ENCODE measurements at regions not wholly inside any gene's neighbourhood (a gene's known extent, or its start where the extent isn't known, plus 50 kb on each side); places are given as distances from the start of the nearest gene placed in this dataset.

DNA sequence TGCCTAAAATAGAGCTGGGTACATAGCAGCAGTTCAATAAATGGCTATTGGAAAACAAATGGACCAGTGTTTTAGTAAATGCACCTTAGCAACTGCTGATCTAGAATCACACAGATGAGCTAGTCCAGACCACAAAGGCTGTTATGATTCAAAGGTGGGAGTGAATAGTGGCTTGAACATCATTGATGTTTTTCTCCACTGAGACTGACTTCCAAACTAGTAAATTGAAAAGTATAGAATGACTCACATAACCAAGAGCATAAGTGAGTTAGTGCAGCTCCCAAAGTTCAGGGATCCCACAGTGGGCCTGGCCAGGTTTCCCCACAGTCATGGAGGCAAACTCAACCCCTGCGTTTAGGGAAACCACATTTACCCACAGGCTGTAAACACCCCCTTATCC is 106.7 kb upstream of the YPEL5 start:
- TF ChIP-seq, protein P1, sequence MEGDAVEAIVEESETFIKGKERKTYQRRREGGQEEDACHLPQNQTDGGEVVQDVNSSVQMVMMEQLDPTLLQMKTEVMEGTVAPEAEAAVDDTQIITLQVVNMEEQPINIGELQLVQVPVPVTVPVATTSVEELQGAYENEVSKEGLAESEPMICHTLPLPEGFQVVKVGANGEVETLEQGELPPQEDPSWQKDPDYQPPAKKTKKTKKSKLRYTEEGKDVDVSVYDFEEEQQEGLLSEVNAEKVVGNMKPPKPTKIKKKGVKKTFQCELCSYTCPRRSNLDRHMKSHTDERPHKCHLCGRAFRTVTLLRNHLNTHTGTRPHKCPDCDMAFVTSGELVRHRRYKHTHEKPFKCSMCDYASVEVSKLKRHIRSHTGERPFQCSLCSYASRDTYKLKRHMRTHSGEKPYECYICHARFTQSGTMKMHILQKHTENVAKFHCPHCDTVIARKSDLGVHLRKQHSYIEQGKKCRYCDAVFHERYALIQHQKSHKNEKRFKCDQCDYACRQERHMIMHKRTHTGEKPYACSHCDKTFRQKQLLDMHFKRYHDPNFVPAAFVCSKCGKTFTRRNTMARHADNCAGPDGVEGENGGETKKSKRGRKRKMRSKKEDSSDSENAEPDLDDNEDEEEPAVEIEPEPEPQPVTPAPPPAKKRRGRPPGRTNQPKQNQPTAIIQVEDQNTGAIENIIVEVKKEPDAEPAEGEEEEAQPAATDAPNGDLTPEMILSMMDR (conservative IDR thresholded peaks at IDR 0.05), result no peak
- TF ChIP-seq EZH2 (IDR thresholded peaks at IDR 0.05; ENCODE audit: low read depth), result no peak

Data from PC-9 (cell line).